Cardiac fibroblast (primary cell): ENCODE measurements at regions not wholly inside any gene's neighbourhood (a gene's known extent, or its start where the extent isn't known, plus 50 kb on each side); places are given as distances from the start of the nearest gene placed in this dataset.
"Not testable (repeated sequence)": the region's sequence is repeated elsewhere in the genome, so short reads cannot be mapped to it uniquely, and the experiment has no call there.

Source experiments
- DNase-seq, 2 donors: peaks; one replicate each; pipeline versions ENCODE4 v3.0.0 to v3.0.0-alpha.2; 2010; ENCODE audit warnings: low read depth in 2 of 2
- H3K4me3 ChIP-seq, 2 donors: replicated peaks in 1 of 2; 1 replicate in 1 of 2; 2 replicates in 1 of 2; pipeline ENCODE4 v1.5.1; 2011; ENCODE audit warnings: low read depth in 2 of 2, low read length in 2 of 2, mild to moderate bottlenecking in 2 of 2, moderate library complexity in 1 of 2
- CTCF ChIP-seq: IDR thresholded peaks from one replicate; pipeline ENCODE4 v1.5.1; 2011; ENCODE audit warnings: low read depth, mild to moderate bottlenecking, low read length, inconsistent platforms

GRCh38 chr4:82090717-82091116 lies 283.1 kb downstream of the HNRNPD start:
- TF ChIP-seq CTCF = no peak
- DNase-seq = no peak
- H3K4me3 ChIP-seq = no peak overlapping the region

GRCh38 chr4:82084747-82085146 lies 289.0 kb downstream of the HNRNPD start:
- no peak for DNase-seq
- no peak for TF ChIP-seq CTCF

GRCh38 chr4:82077471-82077995 lies 296.3 kb downstream of the HNRNPD start:
- DNase-seq, H3K4me3 ChIP-seq: not testable (repeated sequence)

More at GRCh38 chr4:82084747-82085146, 289.0 kb downstream of the HNRNPD start:
- H3K4me3 ChIP-seq = no peak overlapping the region

GRCh38 chr4:82076809-82077208 lies 297.0 kb downstream of the HNRNPD start:
- H3K4me3 ChIP-seq = no peak overlapping the region
- DNase-seq = no peak
- no peak for TF ChIP-seq CTCF

- no peak overlapping the region for H3K4me3 ChIP-seq
- DNase-seq = no peak
- no peak for TF ChIP-seq CTCF
Measured at GRCh38 chr4:82076359-82076758, 297.4 kb downstream of the HNRNPD start.

- TF ChIP-seq CTCF = no peak
- no peak for DNase-seq
- H3K4me3 ChIP-seq = no peak overlapping the region
Measured at GRCh38 chr4:82071951-82072350, 301.8 kb downstream of the HNRNPD start.

- no peak overlapping the region for H3K4me3 ChIP-seq
- no peak for TF ChIP-seq CTCF
- no peak for DNase-seq
Measured at GRCh38 chr4:82069883-82070638, 303.7 kb downstream of the HNRNPD start.
